ENCODE measurements at regions not wholly inside any gene's neighbourhood (a gene's known extent, or its start where the extent isn't known, plus 50 kb on each side); places are given as distances from the start of the nearest gene placed in this dataset.

DNA sequence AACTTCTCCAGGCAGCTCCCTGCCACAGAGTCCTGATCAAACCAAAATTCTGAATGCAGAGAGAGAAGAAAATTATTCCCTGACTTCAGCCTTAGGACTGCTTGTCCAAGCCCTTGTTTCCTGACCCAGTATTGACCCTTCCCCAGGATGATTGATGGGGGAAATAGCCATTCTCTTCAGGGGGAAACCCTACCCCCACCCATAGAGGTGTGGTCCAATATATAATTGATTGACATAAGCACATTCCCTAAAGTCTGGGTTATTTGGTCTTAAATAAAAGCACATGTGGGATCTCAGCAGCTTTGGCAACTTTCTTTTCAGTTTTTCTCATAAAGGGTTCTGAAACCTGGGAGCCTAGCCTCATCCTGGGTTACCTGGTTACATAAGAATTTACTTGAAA, 201.2 kb upstream of the DDHD1 start:
- TF ChIP-seq, protein P1, sequence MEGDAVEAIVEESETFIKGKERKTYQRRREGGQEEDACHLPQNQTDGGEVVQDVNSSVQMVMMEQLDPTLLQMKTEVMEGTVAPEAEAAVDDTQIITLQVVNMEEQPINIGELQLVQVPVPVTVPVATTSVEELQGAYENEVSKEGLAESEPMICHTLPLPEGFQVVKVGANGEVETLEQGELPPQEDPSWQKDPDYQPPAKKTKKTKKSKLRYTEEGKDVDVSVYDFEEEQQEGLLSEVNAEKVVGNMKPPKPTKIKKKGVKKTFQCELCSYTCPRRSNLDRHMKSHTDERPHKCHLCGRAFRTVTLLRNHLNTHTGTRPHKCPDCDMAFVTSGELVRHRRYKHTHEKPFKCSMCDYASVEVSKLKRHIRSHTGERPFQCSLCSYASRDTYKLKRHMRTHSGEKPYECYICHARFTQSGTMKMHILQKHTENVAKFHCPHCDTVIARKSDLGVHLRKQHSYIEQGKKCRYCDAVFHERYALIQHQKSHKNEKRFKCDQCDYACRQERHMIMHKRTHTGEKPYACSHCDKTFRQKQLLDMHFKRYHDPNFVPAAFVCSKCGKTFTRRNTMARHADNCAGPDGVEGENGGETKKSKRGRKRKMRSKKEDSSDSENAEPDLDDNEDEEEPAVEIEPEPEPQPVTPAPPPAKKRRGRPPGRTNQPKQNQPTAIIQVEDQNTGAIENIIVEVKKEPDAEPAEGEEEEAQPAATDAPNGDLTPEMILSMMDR (conservative IDR thresholded peaks at IDR 0.05; ENCODE audit: low read depth, low read length) = no peak
- DNase-seq (ENCODE audit: low read depth) = no peak
- no peak overlapping the region for H3K4me3 ChIP-seq (ENCODE audit: low read length)

DNA sequence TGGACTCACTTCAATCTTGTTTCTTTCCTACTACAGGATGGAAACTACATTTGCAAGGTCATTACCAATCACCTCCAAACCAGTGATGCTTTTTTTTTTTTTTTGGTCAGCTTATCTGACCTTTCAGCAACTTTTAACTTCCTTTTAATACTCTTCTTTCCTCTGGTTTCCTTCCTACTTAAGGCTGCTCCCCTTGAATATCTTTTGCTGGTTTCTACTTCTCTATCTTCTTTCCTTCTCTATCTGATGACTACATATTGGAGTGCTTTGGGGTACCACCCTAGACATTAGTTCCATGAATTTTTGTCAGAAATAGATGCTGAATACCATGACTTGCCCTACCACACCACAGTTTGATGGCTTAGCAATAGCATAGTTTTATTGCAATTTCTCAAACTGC, 197.7 kb upstream of the DDHD1 start:
- no peak overlapping the region for H3K4me3 ChIP-seq (ENCODE audit: low read length)
- no peak for DNase-seq (ENCODE audit: low read depth)
- TF ChIP-seq, protein P1 (conservative IDR thresholded peaks at IDR 0.05; ENCODE audit: low read depth, low read length) = no peak

DNA sequence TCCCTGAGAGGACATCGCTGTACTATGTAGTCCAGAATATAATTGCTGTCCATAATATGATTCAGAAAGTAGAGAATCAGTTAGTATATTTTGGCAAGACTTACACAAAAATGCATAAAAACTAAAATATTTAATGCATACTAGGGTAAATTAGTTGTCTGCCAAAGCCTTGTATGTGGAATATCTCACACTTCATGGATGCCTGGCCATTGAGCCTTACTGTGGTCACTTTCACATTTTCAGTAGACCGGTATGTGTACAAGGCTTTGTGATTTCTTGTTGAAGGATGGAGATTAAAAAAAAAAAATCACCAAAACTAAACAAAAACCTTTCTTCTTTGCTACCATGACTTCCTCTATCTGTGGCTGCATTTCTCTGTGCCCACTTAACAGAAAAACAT, 197.3 kb upstream of the DDHD1 start:
- H3K4me3 ChIP-seq (ENCODE audit: low read length) = no peak overlapping the region
- DNase-seq (ENCODE audit: low read depth) = no peak
- TF ChIP-seq, protein P1 (conservative IDR thresholded peaks at IDR 0.05; ENCODE audit: low read depth, low read length) = no peak

DNA sequence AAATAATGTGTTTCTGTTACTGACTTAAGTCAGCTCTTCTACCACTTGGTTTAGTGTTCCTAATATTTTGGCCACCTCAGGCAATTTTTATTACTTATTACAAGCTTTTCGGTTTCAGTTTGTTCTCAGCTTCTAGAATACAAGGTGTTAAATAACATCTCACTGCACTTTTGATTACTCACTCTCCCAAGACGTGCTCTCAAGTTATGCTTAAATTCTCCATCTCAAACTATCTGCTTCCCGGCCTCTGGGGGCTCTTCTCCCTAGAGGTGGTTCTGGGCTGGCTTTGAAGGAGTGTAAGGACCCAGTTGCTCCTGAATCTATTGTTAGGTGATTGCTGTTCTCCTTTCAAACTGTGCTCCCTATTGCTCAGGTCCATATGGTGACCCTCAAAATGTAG, 193.9 kb upstream of the DDHD1 start:
- TF ChIP-seq, protein P1 (conservative IDR thresholded peaks at IDR 0.05; ENCODE audit: low read depth, low read length) = no peak
- DNase-seq (ENCODE audit: low read depth) = no peak

DNA sequence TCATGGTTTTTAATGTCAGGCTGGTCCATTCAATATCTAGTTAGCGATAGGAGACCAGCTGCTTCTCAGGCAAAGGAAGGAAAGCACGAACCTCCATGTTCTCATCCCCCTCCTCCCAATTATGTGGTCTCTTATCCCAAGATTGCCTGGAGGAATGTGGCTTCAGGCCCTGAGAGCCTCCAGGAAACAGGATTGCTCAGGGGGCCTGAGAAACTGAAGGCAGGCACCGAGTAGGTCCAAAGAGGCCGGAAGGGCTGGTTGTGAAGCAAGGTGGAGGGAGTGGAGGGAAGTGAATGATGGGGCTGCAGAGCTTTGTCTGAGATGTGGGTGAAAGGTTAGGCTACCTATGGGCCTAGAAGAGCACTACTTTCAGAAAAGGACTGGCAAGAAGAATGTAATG, 188.2 kb upstream of the DDHD1 start:
- DNase-seq (ENCODE audit: low read depth) = no peak
- TF ChIP-seq, protein P1 (conservative IDR thresholded peaks at IDR 0.05; ENCODE audit: low read depth, low read length) = no peak
- no peak overlapping the region for H3K4me3 ChIP-seq (ENCODE audit: low read length)

More for the DNA sequence above, 193.9 kb upstream of the DDHD1 start:
- no peak overlapping the region for H3K4me3 ChIP-seq (ENCODE audit: low read length)

DNA sequence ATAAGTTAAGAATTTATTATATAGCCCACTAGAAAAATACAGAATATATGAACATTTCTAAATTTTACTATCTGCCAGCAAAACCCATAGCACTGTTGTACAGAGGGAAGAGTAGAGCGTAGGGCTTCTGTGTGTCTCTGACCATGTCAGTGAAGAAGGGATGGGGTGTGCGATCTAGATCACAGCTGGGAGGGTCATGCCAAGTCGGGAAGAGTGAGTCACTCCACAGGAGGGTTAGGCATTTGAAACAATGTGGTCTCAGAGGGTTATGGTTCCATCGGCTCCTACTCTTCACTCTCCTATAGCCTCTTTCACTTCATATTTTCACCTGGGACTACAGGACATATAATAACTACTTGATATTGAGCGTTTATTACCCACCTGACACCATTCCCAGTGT, 185.1 kb upstream of the DDHD1 start:
- no peak overlapping the region for H3K4me3 ChIP-seq (ENCODE audit: low read length)
- no peak for DNase-seq (ENCODE audit: low read depth)
- TF ChIP-seq, protein P1 (conservative IDR thresholded peaks at IDR 0.05; ENCODE audit: low read depth, low read length) = no peak

DNA sequence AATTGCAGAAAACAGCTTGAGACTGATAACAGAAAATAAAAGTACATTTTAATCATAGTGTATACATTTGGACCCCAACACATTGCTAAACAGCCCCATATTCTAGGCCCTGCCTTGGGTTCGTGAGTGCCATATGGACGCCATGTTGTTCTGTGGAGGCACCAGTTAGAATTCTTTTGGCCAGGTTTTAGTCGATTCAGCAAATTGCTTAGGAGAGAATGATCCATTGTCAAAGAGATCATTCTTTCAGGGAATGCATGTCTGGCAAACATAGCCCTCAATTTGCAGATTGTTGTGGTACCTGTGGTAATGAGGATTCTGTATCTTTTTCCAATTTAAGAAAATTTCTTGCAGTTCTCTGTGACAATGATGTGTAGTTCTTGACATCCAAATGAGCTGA, 183.6 kb upstream of the DDHD1 start:
- DNase-seq (ENCODE audit: low read depth) = no peak
- TF ChIP-seq, protein P1 (conservative IDR thresholded peaks at IDR 0.05; ENCODE audit: low read depth, low read length) = no peak

More for the DNA sequence above, 183.6 kb upstream of the DDHD1 start:
- H3K4me3 ChIP-seq (ENCODE audit: low read length) = no peak overlapping the region
